ENCODE measurements at regions not wholly inside any gene's neighbourhood (a gene's known extent, or its start where the extent isn't known, plus 50 kb on each side); places are given as distances from the start of the nearest gene placed in this dataset.
A peak's percentile ranks its signal among the peaks of the same experiment; 100 is the strongest.

DNA sequence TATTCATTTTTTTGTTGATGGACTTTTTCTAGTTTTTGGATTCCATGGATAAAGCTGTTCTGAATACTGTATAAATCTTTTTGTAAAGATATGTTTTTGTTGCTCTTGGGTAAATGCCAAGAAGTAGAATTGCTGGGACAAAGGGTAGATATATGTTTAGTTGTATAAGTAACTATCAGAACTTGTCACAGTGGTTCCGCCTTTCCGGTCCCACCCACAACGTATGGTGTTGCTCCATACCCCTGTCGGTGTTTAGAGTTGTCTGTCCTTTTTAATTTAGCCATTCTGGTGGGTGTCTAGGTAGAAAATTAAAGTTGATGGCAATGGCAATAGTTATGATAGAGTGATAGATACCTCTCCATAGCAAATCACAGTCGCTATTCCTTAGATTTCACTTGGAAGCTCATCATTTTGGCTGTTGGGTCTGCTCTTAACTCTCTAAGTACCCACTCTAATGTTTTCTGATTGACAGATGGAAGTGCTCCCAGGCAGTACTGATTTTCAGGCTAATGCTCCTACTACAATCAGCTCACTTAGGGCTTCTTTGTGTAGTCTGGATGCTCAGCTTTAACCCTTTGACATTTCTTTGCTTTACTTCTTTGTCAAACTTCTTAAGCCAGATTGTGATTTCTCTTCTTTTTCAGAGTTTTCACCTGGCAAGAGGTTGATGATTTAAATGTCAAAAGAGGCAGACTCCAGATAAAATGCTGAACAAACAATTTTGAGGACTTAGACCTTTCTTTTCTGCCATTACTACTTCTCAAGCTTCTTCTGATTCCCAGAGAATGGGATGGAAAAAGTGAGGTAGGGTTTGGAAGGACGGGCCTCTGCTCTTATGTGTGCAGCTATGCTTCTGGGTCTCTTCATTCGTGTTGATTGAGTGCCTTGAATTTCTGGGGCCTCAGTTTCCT is 156.4 kb downstream of the AQP4 start:
- TF ChIP-seq, protein P1, sequence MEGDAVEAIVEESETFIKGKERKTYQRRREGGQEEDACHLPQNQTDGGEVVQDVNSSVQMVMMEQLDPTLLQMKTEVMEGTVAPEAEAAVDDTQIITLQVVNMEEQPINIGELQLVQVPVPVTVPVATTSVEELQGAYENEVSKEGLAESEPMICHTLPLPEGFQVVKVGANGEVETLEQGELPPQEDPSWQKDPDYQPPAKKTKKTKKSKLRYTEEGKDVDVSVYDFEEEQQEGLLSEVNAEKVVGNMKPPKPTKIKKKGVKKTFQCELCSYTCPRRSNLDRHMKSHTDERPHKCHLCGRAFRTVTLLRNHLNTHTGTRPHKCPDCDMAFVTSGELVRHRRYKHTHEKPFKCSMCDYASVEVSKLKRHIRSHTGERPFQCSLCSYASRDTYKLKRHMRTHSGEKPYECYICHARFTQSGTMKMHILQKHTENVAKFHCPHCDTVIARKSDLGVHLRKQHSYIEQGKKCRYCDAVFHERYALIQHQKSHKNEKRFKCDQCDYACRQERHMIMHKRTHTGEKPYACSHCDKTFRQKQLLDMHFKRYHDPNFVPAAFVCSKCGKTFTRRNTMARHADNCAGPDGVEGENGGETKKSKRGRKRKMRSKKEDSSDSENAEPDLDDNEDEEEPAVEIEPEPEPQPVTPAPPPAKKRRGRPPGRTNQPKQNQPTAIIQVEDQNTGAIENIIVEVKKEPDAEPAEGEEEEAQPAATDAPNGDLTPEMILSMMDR (IDR thresholded peaks at IDR 0.05; ENCODE audit: unreplicated experiment in 3 of 3): no peak
- Mint-ChIP-seq H3K27me3 (ENCODE audit: low read depth) (no peaks in the 10 kb centered on the region), H3K27ac (peak overlapping the region in 1 of 3 experiments; percentile 49), H3K36me3 (ENCODE audit: low read depth) (no peaks in the 10 kb centered on the region), H3K9me3 (no peaks in the 10 kb centered on the region), H3K4me3 (no peak overlapping the region), H3K4me1 (peaks cover 23% of the 10 kb centered on the region)

DNA sequence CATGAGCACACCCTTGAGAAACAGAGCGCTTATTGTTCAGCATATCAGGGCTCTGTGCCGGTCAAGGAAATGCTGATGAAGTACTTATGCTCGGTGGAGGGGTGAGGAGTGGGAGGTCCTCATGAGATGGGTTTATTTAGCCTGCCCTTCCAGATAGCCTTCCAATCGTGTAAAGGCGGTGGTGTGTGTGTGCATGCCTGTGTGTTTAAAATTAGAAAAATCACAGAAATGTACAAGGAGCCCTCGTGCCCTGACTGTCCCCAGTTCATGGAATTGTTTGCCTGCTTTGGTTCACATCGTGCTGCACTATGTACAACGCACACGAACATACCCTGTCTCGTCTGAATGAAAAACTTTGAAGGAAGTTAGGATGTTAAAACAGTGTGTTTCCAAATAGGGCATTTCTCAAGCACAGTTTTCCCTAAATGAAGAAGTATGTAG is 158.6 kb downstream of the AQP4 start:
- Mint-ChIP-seq H3K9me3 (no peaks in the 10 kb centered on the region), H3K36me3 (ENCODE audit: low read depth) (no peaks in the 10 kb centered on the region), H3K27me3 (ENCODE audit: low read depth) (no peaks in the 10 kb centered on the region)

DNA sequence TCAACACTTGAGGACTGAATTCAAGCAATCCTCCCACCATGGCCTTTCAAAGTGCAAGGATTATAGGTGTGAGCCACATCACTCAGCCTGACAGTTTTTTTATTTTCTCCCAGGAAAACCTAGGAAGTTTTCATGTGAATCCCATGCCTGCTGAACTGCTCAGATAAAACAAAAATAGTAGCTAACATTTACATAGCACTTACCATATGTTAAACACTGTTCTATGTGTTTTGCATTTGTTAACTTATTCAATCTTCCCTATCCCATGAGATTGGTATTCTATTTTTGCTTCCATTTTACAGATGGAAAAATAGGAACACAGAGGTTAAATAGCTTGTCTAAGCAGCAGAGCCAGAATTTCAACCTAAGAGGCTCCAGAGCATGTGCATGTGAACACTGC is 157.4 kb upstream of the KCTD1 start:
- Mint-ChIP-seq H3K4me1 (peaks cover 23% of the 10 kb centered on the region), H3K36me3 (ENCODE audit: low read depth) (no peaks in the 10 kb centered on the region), H3K27ac (no peak overlapping the region), H3K27me3 (ENCODE audit: low read depth) (no peaks in the 10 kb centered on the region), H3K4me3 (no peak overlapping the region), H3K9me3 (no peaks in the 10 kb centered on the region)
- TF ChIP-seq, protein P1 (IDR thresholded peaks at IDR 0.05; ENCODE audit: unreplicated experiment in 3 of 3): no peak

More for the DNA sequence above, 158.6 kb downstream of the AQP4 start:
- Mint-ChIP-seq H3K4me3 (no peak overlapping the region), H3K4me1 (peaks cover 23% of the 10 kb centered on the region), H3K27ac (peak overlapping the region in 2 of 3 experiments; percentile 2 to 11)
- TF ChIP-seq, protein P1 (IDR thresholded peaks at IDR 0.05; ENCODE audit: unreplicated experiment in 3 of 3): no peak

DNA sequence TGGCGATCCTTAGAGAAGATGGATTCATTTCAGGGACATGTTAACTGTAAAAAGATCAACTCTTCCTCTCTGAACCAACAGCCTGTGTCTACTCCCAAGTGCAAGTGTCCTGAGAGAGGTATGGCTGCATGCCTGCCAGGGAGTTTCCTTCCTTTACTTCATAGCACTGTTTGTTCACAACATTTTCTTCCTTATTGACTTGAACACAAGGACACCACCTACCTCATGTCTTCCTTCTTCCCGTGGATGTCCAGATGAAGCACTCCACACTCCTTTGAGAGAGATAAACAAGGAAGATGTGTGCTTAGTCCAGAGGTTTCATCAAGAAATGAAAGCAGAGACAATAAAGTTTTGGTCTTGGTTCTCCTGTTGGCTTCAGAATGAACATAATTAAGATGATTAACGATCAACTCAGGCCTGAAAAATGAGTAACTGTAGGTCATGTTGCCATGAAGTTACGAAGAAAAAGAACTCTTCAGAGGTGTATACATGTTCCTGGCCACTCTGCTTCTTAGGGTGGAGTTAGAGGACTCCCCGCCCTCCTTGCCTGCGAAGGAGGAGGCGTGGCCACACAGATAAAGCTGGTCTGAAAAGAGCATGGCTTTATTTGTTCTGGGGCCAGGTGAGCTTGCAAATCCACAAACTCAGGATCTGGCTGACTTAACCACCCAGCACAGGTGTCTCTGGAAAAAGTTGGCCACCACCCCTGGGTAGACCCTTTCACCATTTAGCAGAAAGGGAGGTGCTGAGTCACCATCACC is 155.0 kb upstream of the KCTD1 start:
- Mint-ChIP-seq H3K36me3 (ENCODE audit: low read depth) (no peaks in the 10 kb centered on the region), H3K4me1 (peaks cover 11% of the 10 kb centered on the region), H3K27ac (no peak overlapping the region), H3K27me3 (ENCODE audit: low read depth) (no peaks in the 10 kb centered on the region), H3K9me3 (no peaks in the 10 kb centered on the region), H3K4me3 (no peak overlapping the region)
- TF ChIP-seq, protein P1 (IDR thresholded peaks at IDR 0.05; ENCODE audit: unreplicated experiment in 3 of 3): no peak

DNA sequence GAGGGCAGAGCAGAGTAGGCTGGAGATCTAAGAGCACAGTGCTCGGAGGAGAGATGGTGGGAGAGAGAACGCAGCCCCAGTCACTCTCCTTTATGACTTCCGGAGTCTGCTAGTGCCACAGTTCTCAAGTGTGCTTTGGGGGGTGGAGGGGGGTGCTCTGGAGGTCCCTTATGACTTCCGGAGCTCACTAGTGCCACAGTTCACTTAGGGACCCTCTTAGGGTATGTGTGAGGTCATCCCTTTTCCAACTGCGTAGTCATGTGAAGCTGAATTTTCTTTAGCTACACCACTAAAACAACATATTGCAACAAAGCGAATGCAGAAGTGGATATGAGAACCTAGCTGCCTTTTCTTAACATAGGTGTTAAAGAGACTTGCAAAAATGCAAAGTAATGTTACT is 153.7 kb upstream of the KCTD1 start:
- H3K4me3 Mint-ChIP-seq: no peak overlapping the region
- H3K27ac Mint-ChIP-seq: no peak overlapping the region
- TF ChIP-seq, protein P1 (IDR thresholded peaks at IDR 0.05; ENCODE audit: unreplicated experiment in 3 of 3): no peak
- H3K4me1 Mint-ChIP-seq: peaks cover 7% of the 10 kb centered on the region
- H3K36me3 Mint-ChIP-seq (ENCODE audit: low read depth): no peaks in the 10 kb centered on the region
- no peaks in the 10 kb centered on the region for H3K27me3 Mint-ChIP-seq (ENCODE audit: low read depth)
- no peaks in the 10 kb centered on the region for H3K9me3 Mint-ChIP-seq

All from nephron (organoid).